Neural cell (in vitro differentiated cells): ENCODE measurements at regions not wholly inside any gene's neighbourhood (a gene's known extent, or its start where the extent isn't known, plus 50 kb on each side); places are given as distances from the start of the nearest gene placed in this dataset.

ENCODE experiments used
- H2AFZ ChIP-seq: fragments of 200-600, 300-800 bp; sonication (generic), shearing (Covaris generic); 2 replicates; pipeline ENCODE4 v1.6.0; 2014; ENCODE audit warnings: low read depth, mild to moderate bottlenecking, antibody characterized with exemption, low read length, moderate library complexity
- H3F3A ChIP-seq: fragments of 200-600 bp; shearing (Covaris generic); 2 replicates; pipeline ENCODE4 v1.6.1; 2016; ENCODE audit warnings: mild to moderate bottlenecking, moderate library complexity, mixed read lengths, antibody characterized with exemption, low read length; ENCODE audit not compliant: insufficient read depth, poor library complexity, severe bottlenecking
- H3K27ac ChIP-seq: fragments of 200-600, 300-800 bp; sonication (generic), shearing (Covaris generic); 2 replicates; pipeline ENCODE4 v1.5.1; 2014; ENCODE audit warnings: mild to moderate bottlenecking, low read length, moderate library complexity
- H3K27me3 ChIP-seq: fragments of 300-800, 200-600 bp; sonication (generic), shearing (Covaris generic); 2 replicates; pipeline ENCODE4 v1.6.0; 2014; ENCODE audit warnings: mild to moderate bottlenecking, low read depth, low read length, moderate library complexity; ENCODE audit not compliant: insufficient read depth
- H3K36me3 ChIP-seq: fragments of 300-800, 200-600 bp; sonication (generic), shearing (Covaris generic); 2 replicates; pipeline ENCODE4 v1.5.1; 2014; ENCODE audit warnings: mild to moderate bottlenecking, antibody characterized with exemption, low read length, moderate library complexity; ENCODE audit not compliant: insufficient read depth
- H3K4me2 ChIP-seq: fragments of 300-800, 200-600 bp; sonication (generic), shearing (Covaris generic); 2 replicates; pipeline ENCODE4 v1.6.0; 2014; ENCODE audit warnings: mild to moderate bottlenecking, low read length
- H3K4me3 ChIP-seq: fragments of 300-800, 200-600 bp; sonication (generic), shearing (Covaris generic); 2 replicates; pipeline ENCODE4 v1.5.1; 2014; ENCODE audit warnings: mild to moderate bottlenecking, low read length, moderate library complexity
- H3K79me2 ChIP-seq: fragments of 200-600 bp; shearing (Covaris generic); replicated peaks from 2 replicates; pipeline ENCODE4 v1.6.0; 2014; ENCODE audit warnings: mild to moderate bottlenecking, low read length, moderate library complexity; ENCODE audit not compliant: insufficient read depth
- H3K9ac ChIP-seq: fragments of 300-800, 200-600 bp; sonication (generic), shearing (Covaris generic); 2 replicates; pipeline ENCODE4 v1.6.1; 2016; ENCODE audit warnings: mild to moderate bottlenecking, low read length, mixed read lengths
- H3K9me2 ChIP-seq: fragments of 200-600 bp; shearing (Covaris generic); 2 replicates; pipeline ENCODE4 v1.6.1; 2016; ENCODE audit warnings: mild to moderate bottlenecking, low read length, mixed read lengths; ENCODE audit not compliant: insufficient read depth
- H3K9me3 ChIP-seq: fragments of 200-600, 300-800 bp; sonication (generic), shearing (Covaris generic); 2 replicates; pipeline ENCODE4 v1.6.1; 2016; ENCODE audit warnings: mild to moderate bottlenecking, mixed run types, low read length, moderate library complexity, mixed read lengths
- H4K20me1 ChIP-seq: fragments of 200-600 bp; shearing (Covaris generic); 2 replicates; pipeline ENCODE4 v1.6.1; 2016; ENCODE audit warnings: mild to moderate bottlenecking, mixed run types; ENCODE audit not compliant: insufficient read depth
- CTCF ChIP-seq: fragments of 450-650 bp; IDR thresholded peaks from 2 replicates; pipeline ENCODE4 v1.5.1; 2014; ENCODE audit warnings: antibody characterized with exemption, mild to moderate bottlenecking, moderate library complexity; ENCODE audit not compliant: poor library complexity, severe bottlenecking
- EP300 ChIP-seq: fragments of 450-650 bp; conservative IDR thresholded peaks from 2 replicates; pipeline ENCODE4 v1.6.1; 2014; ENCODE audit warnings: antibody characterized with exemption, mild to moderate bottlenecking, moderate library complexity; ENCODE audit not compliant: poor library complexity, severe bottlenecking
- EZH2 ChIP-seq: fragments of 200-600, 300-800 bp; shearing (Covaris generic), sonication (generic); IDR thresholded peaks from 2 replicates; pipeline ENCODE4 v1.6.1; 2014; ENCODE audit warnings: antibody characterized with exemption, low read length, borderline replicate concordance, mild to moderate bottlenecking; ENCODE audit not compliant: insufficient read depth, poor library complexity, severe bottlenecking
- MXI1 ChIP-seq: fragments of 450-650 bp; conservative IDR thresholded peaks from 2 replicates; pipeline ENCODE4 v1.6.1; 2014; ENCODE audit warnings: antibody characterized with exemption, mild to moderate bottlenecking; ENCODE audit not compliant: poor library complexity, severe bottlenecking
- POLR2AphosphoS5 ChIP-seq: IDR thresholded peaks from 2 replicates; pipeline ENCODE4 v1.6.1; 2012
- RAD21 ChIP-seq: fragments of 450-650 bp; conservative IDR thresholded peaks from 2 replicates; pipeline ENCODE4 v1.6.1; 2014; ENCODE audit warnings: antibody characterized with exemption, mild to moderate bottlenecking, moderate library complexity
- REST ChIP-seq: IDR thresholded peaks from 2 replicates; pipeline ENCODE4 v1.6.1; 2012; ENCODE audit warnings: borderline replicate concordance
- SMC3 ChIP-seq: fragments of 450-650 bp; conservative IDR thresholded peaks from 2 replicates; pipeline ENCODE4 v1.6.1; 2014; ENCODE audit warnings: antibody characterized with exemption, mild to moderate bottlenecking, moderate library complexity; ENCODE audit not compliant: poor library complexity
- TAF1 ChIP-seq: IDR thresholded peaks from 2 replicates; pipeline ENCODE4 v1.6.1; 2012; ENCODE audit warnings: low read depth

GRCh38 chr21:27157097-27157496 is 190.2 kb upstream of the ADAMTS5 start:
- H3K27ac ChIP-seq = no peak overlapping the region
- no peak overlapping the region for H3K4me2 ChIP-seq
- no peaks in the 10 kb centered on the region for H3K27me3 ChIP-seq
- no peaks in the 10 kb centered on the region for H3K9me2 ChIP-seq
- no peaks in the 10 kb centered on the region for H3K9me3 ChIP-seq
- no peaks in the 10 kb centered on the region for H3F3A ChIP-seq
- TF ChIP-seq TAF1 (no peak), MXI1 (no peak), EP300 (no peak), CTCF (no peak), EZH2 (no peak), RAD21 (no peak), SMC3 (no peak), POLR2AphosphoS5 (no peak), REST (no peak)
- H3K9ac ChIP-seq = no peak overlapping the region
- no peaks in the 10 kb centered on the region for H4K20me1 ChIP-seq
- H2AFZ ChIP-seq = no peak overlapping the region
- no peaks in the 10 kb centered on the region for H3K79me2 ChIP-seq
- no peak overlapping the region for H3K4me3 ChIP-seq
- no peaks in the 10 kb centered on the region for H3K36me3 ChIP-seq

GRCh38 chr21:27156666-27157065 is 189.8 kb upstream of the ADAMTS5 start:
- Histone ChIP-seq H3F3A (no peaks in the 10 kb centered on the region), H3K4me3 (no peak overlapping the region), H2AFZ (no peak overlapping the region), H3K79me2 (no peaks in the 10 kb centered on the region), H3K27ac (no peak overlapping the region), H3K36me3 (no peaks in the 10 kb centered on the region), H3K27me3 (no peaks in the 10 kb centered on the region), H4K20me1 (no peaks in the 10 kb centered on the region), H3K9me2 (no peaks in the 10 kb centered on the region), H3K4me2 (no peak overlapping the region), H3K9me3 (no peaks in the 10 kb centered on the region), H3K9ac (no peak overlapping the region)
- no peak for TF ChIP-seq SMC3
- no peak for TF ChIP-seq REST
- TF ChIP-seq EZH2 = no peak
